Neural cell (in vitro differentiated cells): ENCODE measurements at regions not wholly inside any gene's neighbourhood (a gene's known extent, or its start where the extent isn't known, plus 50 kb on each side); places are given as distances from the start of the nearest gene placed in this dataset.

Source experiments
- EP300 ChIP-seq: fragments of 450-650 bp; conservative IDR thresholded peaks from 2 replicates; pipeline ENCODE4 v1.6.1; 2014; ENCODE audit warnings: antibody characterized with exemption, mild to moderate bottlenecking, moderate library complexity; ENCODE audit not compliant: poor library complexity, severe bottlenecking
- EZH2 ChIP-seq: fragments of 200-600, 300-800 bp; shearing (Covaris generic), sonication (generic); IDR thresholded peaks from 2 replicates; pipeline ENCODE4 v1.6.1; 2014; ENCODE audit warnings: antibody characterized with exemption, low read length, borderline replicate concordance, mild to moderate bottlenecking; ENCODE audit not compliant: insufficient read depth, poor library complexity, severe bottlenecking
- MXI1 ChIP-seq: fragments of 450-650 bp; conservative IDR thresholded peaks from 2 replicates; pipeline ENCODE4 v1.6.1; 2014; ENCODE audit warnings: antibody characterized with exemption, mild to moderate bottlenecking; ENCODE audit not compliant: poor library complexity, severe bottlenecking
- POLR2AphosphoS5 ChIP-seq: IDR thresholded peaks from 2 replicates; pipeline ENCODE4 v1.6.1; 2012
- RAD21 ChIP-seq: fragments of 450-650 bp; conservative IDR thresholded peaks from 2 replicates; pipeline ENCODE4 v1.6.1; 2014; ENCODE audit warnings: antibody characterized with exemption, mild to moderate bottlenecking, moderate library complexity
- TAF1 ChIP-seq: IDR thresholded peaks from 2 replicates; pipeline ENCODE4 v1.6.1; 2012; ENCODE audit warnings: low read depth
- TF ChIP-seq, protein P1 (sequence below): fragments of 450-650 bp; IDR thresholded peaks from 2 replicates; pipeline ENCODE4 v1.5.1; 2014; ENCODE audit warnings: antibody characterized with exemption, mild to moderate bottlenecking, moderate library complexity; ENCODE audit not compliant: poor library complexity, severe bottlenecking

DNA sequence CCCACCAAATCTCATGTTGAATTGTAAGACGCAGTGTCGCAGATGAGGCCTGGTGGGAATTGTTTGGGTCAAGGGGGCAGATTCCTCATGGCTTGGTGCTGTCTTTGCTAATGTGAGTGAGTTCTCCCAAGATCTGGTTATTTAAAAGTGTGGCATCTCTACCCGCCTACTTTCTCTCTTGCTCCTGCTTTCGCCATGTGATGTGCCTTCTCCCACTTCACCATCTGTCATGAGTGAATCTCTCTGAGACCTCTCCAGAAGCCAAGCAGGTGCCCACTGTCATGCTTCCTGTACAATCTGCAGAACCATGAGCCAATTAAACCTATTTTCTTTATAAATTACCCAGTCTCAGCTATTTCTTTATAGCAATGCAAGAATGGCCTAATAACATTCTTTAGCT lies 246.6 kb upstream of the CDH20 start:
- TF ChIP-seq, protein P1, sequence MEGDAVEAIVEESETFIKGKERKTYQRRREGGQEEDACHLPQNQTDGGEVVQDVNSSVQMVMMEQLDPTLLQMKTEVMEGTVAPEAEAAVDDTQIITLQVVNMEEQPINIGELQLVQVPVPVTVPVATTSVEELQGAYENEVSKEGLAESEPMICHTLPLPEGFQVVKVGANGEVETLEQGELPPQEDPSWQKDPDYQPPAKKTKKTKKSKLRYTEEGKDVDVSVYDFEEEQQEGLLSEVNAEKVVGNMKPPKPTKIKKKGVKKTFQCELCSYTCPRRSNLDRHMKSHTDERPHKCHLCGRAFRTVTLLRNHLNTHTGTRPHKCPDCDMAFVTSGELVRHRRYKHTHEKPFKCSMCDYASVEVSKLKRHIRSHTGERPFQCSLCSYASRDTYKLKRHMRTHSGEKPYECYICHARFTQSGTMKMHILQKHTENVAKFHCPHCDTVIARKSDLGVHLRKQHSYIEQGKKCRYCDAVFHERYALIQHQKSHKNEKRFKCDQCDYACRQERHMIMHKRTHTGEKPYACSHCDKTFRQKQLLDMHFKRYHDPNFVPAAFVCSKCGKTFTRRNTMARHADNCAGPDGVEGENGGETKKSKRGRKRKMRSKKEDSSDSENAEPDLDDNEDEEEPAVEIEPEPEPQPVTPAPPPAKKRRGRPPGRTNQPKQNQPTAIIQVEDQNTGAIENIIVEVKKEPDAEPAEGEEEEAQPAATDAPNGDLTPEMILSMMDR: no peak
- TF ChIP-seq MXI1: no peak
- TF ChIP-seq POLR2AphosphoS5: no peak
- no peak for TF ChIP-seq TAF1
- no peak for TF ChIP-seq EP300
- no peak for TF ChIP-seq EZH2
- no peak for TF ChIP-seq RAD21
